ENCODE measurements at regions not wholly inside any gene's neighbourhood (a gene's known extent, or its start where the extent isn't known, plus 50 kb on each side); places are given as distances from the start of the nearest gene placed in this dataset.

DNA sequence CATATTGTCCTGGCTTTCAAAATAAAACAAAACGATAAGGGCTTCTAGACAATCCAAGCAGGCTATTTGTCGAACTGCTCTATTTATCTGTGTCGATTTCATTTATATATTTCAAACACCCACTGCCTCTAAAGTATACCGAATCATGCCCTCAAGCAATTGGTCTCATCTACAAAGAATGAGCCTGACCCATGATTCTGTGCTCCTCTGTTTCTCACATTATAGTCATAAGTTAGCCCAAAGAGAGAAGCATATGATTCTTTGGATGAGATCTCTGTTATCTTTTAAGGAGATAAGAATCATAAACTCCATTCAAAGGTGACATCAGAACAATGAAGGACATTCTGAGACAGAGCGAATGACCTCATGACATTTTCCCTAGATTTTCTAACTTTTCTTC lies 191.1 kb downstream of the MAP2K6 start:
- no peak for DNase-seq

GRCh38 chr17:69606142-69606800 lies 191.8 kb downstream of the MAP2K6 start:
- no peak for DNase-seq

DNA sequence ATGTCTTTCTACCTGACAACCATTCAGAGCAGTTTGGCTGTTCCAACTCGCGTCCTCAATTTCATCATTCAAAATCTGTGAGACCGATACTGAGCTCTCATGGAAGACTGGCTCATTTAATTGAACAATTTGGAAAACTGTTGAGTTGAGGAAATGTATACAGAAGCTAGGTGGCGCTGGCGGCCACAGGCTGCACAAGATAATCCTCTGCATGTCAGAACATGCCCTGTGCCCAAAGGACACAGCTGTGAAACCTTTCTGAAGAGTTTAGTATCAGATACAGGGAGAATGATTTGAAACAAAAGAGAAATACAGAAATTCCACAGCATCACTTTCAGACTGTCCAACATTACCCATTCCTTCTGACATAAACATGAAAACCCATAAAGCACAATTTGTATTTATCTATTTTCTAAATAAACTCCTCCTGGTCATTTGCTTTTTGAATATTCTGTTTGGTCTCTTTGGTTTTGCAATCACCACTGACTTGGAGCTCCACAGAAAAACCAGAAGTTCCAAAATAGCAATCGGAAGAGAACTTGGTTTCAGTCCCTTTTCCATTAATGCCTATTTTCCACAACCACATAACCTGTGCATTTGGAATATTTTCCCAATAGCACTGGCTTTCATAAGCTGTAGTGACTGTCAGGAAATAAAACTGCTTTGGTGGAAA lies 192.8 kb downstream of the MAP2K6 start:
- peak; percentile 77 for DNase-seq

- DNase-seq = no peak
These were observed 193.6 kb downstream of the MAP2K6 start for GRCh38 chr17:69608141-69608540.

GRCh38 chr17:69608808-69609472 lies 194.4 kb downstream of the MAP2K6 start:
- peak; percentile 98 for DNase-seq

DNA sequence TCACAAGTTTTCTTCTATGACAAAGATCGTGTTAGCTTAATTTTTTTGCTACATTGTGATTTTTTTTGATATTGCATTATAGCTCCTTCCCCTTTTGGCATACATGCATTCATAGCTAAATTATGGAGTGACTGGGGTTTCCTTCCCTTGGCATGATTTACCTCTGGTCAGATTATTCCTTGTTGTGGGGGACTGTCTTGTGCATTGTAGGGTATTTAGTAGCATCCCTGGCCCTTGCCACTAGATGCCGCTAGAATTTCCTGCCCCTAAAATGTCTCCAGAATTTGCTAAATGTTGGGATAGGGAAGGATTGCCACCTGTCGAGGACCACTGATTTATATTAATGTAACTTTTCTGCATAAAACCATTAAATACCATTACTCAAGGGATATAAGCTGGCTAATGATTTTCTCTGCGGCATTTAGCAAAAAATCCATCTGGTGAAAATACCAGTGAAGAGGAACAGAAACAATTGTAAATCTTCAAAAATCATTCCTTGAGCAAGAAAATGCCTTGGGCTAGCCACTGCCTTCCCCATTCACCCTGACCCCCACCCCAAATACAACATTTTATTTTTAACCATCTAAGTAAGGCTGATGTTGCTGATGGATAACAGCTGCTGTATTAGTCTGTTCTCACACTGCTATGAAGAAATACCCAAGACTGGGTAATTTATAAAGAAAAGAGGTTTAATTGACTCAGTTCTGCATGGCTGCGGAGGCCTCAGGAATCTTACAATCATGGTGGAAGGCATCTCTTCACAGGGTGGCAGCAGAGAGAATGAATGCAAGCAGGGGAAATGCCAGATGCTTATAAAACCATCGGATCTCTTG lies 195.2 kb downstream of the MAP2K6 start:
- peak; percentile 33 for DNase-seq

- DNase-seq = no peak
These were observed 205.9 kb downstream of the MAP2K6 start for GRCh38 chr17:69620363-69620762.

GRCh38 chr17:69625474-69625873 lies 211.0 kb downstream of the MAP2K6 start:
- DNase-seq = no peak

- no peak for DNase-seq
These were observed 215.6 kb downstream of the MAP2K6 start for GRCh38 chr17:69630056-69630635.

DNA sequence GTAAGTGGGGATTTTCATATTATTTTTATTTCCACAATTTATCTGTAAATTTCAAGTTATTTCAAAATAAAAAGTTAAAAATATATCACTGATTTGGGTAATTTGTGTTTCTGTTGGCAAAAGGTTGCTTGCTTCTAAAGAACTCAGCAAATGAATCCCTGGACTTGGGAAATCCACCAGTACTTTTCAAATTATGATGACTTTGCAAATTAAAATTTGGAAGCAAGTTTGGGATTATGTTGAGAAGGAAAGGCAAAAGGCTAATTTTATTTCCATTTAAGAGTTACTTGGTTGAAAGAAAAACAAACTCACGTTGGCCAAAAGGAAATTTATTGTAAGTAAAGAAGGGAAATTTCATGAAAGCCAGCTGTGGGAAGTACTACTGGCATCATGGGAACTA lies 220.3 kb downstream of the MAP2K6 start:
- DNase-seq = no peak

GRCh38 chr17:69637446-69638156 lies 223.1 kb downstream of the MAP2K6 start:
- peak; percentile 77 for DNase-seq

GRCh38 chr17:69639096-69639495 lies 224.6 kb downstream of the MAP2K6 start:
- no peak for DNase-seq

- no peak for DNase-seq
These were observed 225.6 kb downstream of the MAP2K6 start for GRCh38 chr17:69640073-69640472.

DNA sequence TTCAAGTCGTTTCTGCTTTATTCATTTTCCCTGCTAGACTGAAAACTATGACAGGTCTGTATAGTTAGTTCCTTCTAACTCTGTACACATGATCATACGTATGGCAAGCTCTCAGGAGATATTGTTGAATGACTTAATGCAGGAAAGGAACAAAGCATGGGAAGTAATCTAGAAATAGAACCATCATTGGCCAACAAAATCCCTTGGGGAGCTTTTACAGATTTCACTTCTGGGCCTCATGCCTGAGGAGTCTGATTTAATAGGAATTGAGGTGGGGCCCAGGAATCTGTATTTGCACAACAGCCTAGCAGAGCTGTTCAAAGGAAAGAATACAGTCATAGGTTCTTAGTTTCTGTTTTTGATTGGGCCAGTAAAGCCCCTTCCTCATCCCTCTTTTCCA lies 229.2 kb downstream of the MAP2K6 start:
- no peak for DNase-seq

DNA sequence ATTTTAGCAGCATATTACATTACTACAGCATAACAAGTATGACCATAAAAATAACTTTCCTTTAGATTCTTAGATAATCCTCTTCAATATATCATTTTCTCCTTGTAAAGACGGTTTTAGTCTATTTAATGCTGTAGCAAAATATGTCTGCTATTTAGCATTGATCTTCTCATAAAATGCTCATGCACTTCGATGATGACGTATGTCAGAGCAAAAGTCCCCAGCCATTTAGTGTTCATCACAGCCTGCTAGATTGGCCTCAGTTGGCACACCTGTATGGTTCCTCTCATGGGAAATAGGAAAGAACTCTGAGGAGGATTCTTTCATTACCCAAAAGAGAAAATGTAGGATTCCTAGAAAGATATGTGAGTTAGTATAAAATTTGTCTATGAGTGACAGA lies 232.2 kb downstream of the MAP2K6 start:
- no peak for DNase-seq

GRCh38 chr17:69650881-69651280 lies 236.4 kb downstream of the MAP2K6 start:
- DNase-seq = no peak

DNA sequence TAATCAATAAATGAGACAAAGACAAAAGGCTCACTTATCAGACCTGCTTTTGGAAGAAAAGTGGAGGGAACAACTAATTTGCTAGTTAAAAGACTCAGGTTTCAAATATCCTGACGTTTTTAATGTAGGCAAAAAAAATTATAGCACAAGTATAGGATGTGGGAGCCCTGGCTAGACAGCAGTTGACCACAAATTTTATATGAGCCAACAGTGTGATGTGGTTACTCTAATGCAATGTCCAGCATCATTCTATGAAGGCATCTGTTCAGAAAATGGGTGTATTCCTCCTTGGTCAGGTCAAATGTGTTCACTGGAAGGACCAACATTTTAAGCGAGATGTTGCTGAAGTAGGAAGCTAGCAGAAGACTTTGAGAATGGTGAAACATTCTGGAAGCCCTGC lies 237.4 kb downstream of the MAP2K6 start:
- DNase-seq = no peak

GRCh38 chr17:69654981-69655855 lies 240.7 kb downstream of the MAP2K6 start:
- DNase-seq = peak; percentile 94

- peak; percentile 19 for DNase-seq
These were observed 241.4 kb downstream of the MAP2K6 start for GRCh38 chr17:69655902-69656301.

DNA sequence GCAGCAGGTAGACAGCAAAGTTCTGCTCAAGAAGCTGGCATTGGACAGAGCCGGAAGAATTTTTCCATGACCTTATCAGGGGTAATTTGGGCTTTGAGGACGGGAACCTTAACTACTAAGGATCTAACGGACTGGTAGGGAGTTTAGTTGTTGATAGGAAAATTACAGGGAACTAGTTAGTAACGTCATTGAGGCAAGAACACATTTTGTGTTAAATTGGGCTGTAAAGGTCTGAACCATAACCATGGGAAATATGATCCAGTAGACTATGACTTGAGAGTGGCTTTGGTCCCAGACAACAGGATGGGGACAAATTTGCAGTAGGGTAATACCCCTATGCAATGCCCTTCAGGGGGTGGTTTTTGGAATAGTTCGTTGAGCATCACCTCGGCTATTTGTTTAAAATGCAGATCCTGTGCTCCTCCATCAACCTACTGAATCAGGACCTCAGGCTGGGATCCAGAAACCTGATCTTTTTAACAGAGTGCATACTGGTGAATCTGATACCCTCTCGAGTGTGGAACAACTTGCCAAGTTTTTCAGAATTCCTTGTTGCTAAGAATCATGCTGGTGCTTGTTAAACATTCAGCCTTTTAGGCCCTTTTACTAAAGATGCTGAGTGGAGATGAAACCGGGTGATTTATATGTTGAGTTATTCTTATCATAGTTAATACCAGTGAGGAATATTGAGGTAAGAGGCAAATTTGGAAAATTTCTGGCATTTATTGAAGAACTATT lies 255.1 kb downstream of the MAP2K6 start:
- DNase-seq = no peak
